Trophoblast cell (in vitro differentiated cells and primary cell): ENCODE measurements at regions not wholly inside any gene's neighbourhood (a gene's known extent, or its start where the extent isn't known, plus 50 kb on each side); places are given as distances from the start of the nearest gene placed in this dataset.
A peak's percentile ranks its signal among the peaks of the same experiment; 100 is the strongest.

Experiments
- DNase-seq, 2 donors: peaks; one replicate each; pipeline ENCODE4 v3.0.0-alpha.2; 2016
- H2AFZ ChIP-seq: 2 replicates; pipeline ENCODE4 v1.6.1; 2013; ENCODE audit warnings: low read length, moderate library complexity, mild to moderate bottlenecking; ENCODE audit not compliant: insufficient read depth, poor library complexity
- H2AK5ac ChIP-seq: 2 replicates; pipeline ENCODE4 v1.6.1; 2013; ENCODE audit warnings: mild to moderate bottlenecking, low read length
- H2BK120ac ChIP-seq: 2 replicates; pipeline ENCODE4 v1.6.1; 2013; ENCODE audit warnings: low read length, mild to moderate bottlenecking, moderate library complexity; ENCODE audit not compliant: insufficient read depth, poor library complexity
- H2BK12ac ChIP-seq: 2 replicates; pipeline ENCODE4 v1.6.1; 2013; ENCODE audit warnings: mild to moderate bottlenecking, low read length, moderate library complexity
- H2BK5ac ChIP-seq: 2 replicates; pipeline ENCODE4 v1.6.1; 2013; ENCODE audit warnings: low read length, low read depth, moderate library complexity, mild to moderate bottlenecking; ENCODE audit not compliant: poor library complexity
- H3K14ac ChIP-seq: 2 replicates; pipeline ENCODE4 v1.6.1; 2013; ENCODE audit warnings: mild to moderate bottlenecking, low read length
- H3K18ac ChIP-seq: 2 replicates; pipeline ENCODE4 v1.6.1; 2013; ENCODE audit warnings: mild to moderate bottlenecking, low read length
- H3K23ac ChIP-seq: 2 replicates; pipeline ENCODE4 v1.6.1; 2013; ENCODE audit warnings: low read length
- H3K27ac ChIP-seq: 2 replicates; pipeline ENCODE4 v1.5.1; 2013; ENCODE audit warnings: low read depth, mild to moderate bottlenecking, inconsistent platforms, low read length, moderate library complexity
- H3K27me3 ChIP-seq: 2 replicates; pipeline ENCODE4 v1.6.1; 2013; ENCODE audit warnings: inconsistent platforms, mild to moderate bottlenecking, low read length, moderate library complexity; ENCODE audit not compliant: insufficient read depth
- H3K36me3 ChIP-seq, 2 experiments: 1 replicate in 1 of 2; 2 replicates in 1 of 2; pipeline ENCODE4 v1.6.1; 2013; ENCODE audit warnings: low read length in 2 of 2, mild to moderate bottlenecking in 2 of 2, moderate library complexity in 1 of 2; ENCODE audit not compliant: insufficient read depth in 2 of 2, control insufficient read depth in 1 of 2
- H3K4ac ChIP-seq: 2 replicates; pipeline ENCODE4 v1.6.1; 2013; ENCODE audit warnings: low read depth, mild to moderate bottlenecking, low read length, moderate library complexity
- H3K4me1 ChIP-seq, 2 experiments: 1 replicate in 1 of 2; 2 replicates in 1 of 2; pipeline ENCODE4 v1.6.1; 2013; ENCODE audit warnings: low read length in 2 of 2, mild to moderate bottlenecking in 2 of 2, moderate library complexity in 1 of 2; ENCODE audit not compliant: insufficient read depth in 2 of 2, control insufficient read depth in 1 of 2
- H3K4me2 ChIP-seq: 2 replicates; pipeline ENCODE4 v1.6.1; 2013; ENCODE audit warnings: inconsistent platforms, mild to moderate bottlenecking, low read length, moderate library complexity
- H3K4me3 ChIP-seq: 2 replicates; pipeline ENCODE4 v1.5.1; 2013; ENCODE audit warnings: mild to moderate bottlenecking, low read depth, low read length, inconsistent platforms
- H3K79me1 ChIP-seq: one replicate; pipeline ENCODE4 v1.6.1; 2013; ENCODE audit warnings: low read length
- H3K79me2 ChIP-seq: 2 replicates; pipeline ENCODE4 v1.6.1; 2013; ENCODE audit warnings: low read length, mild to moderate bottlenecking; ENCODE audit not compliant: control insufficient read depth, insufficient read depth, poor library complexity
- H3K9ac ChIP-seq: 2 replicates; pipeline ENCODE4 v1.6.1; 2013; ENCODE audit warnings: mild to moderate bottlenecking, low read length
- H3K9me3 ChIP-seq: 2 replicates; pipeline ENCODE4 v1.6.1; 2013; ENCODE audit warnings: low read depth, mild to moderate bottlenecking, control low read depth, inconsistent platforms, low read length; ENCODE audit not compliant: insufficient read depth
- H4K12ac ChIP-seq: 2 replicates; pipeline ENCODE4 v1.6.1; 2013; ENCODE audit warnings: low read depth, mild to moderate bottlenecking, low read length, moderate library complexity
- H4K8ac ChIP-seq: 2 replicates; pipeline ENCODE4 v1.6.1; 2013; ENCODE audit warnings: low read depth, mild to moderate bottlenecking, low read length, moderate library complexity
- H4K91ac ChIP-seq: one replicate; pipeline ENCODE4 v1.6.1; 2013; ENCODE audit warnings: low read depth, mild to moderate bottlenecking, low read length, moderate library complexity
- WGBS: extraction: QIAGEN DNeasy Blood & Tissue Kit; methylation state at CpG from one replicate; pipeline ENCODE4 v1.1.7; 2013; ENCODE audit warnings: missing lambda C conversion rate; ENCODE audit not compliant: insufficient read length, insufficient coverage; ENCODE audit errors: extremely low coverage; 5-methylcytosine and 5-hydroxymethylcytosine counted together

GRCh38 chr10:36688717-36689116 is 436.7 kb upstream of the ANKRD30A start:
- Histone ChIP-seq H2BK5ac (no peak overlapping the region), H3K4me1 (no peaks in the 10 kb centered on the region), H2AK5ac (no peak overlapping the region), H3K9ac (no peak overlapping the region), H4K12ac (no peak overlapping the region), H3K4me2 (no peak overlapping the region), H3K27ac (no peak overlapping the region), H2BK120ac (no peak overlapping the region), H4K91ac (no peak overlapping the region), H3K18ac (no peak overlapping the region), H3K4me3 (no peak overlapping the region), H3K4ac (no peak overlapping the region), H2AFZ (no peak overlapping the region), H3K14ac (no peak overlapping the region), H3K79me2 (no peaks in the 10 kb centered on the region), H3K9me3 (no peaks in the 10 kb centered on the region), H4K8ac (no peak overlapping the region), H3K23ac (no peak overlapping the region), H2BK12ac (no peak overlapping the region), H3K36me3 (no peaks in the 10 kb centered on the region), H3K79me1 (no peaks in the 10 kb centered on the region), H3K27me3 (no peaks in the 10 kb centered on the region)
- DNase-seq, result no peak
- no CpG with 5 or more reads among the region's 1 CpG for WGBS

GRCh38 chr10:36683421-36683820 is 442.0 kb upstream of the ANKRD30A start:
- no peaks in the 10 kb centered on the region for H3K9me3 ChIP-seq
- no peak overlapping the region for H2BK120ac ChIP-seq
- no peaks in the 10 kb centered on the region for H3K36me3 ChIP-seq
- DNase-seq, result no peak
- H3K79me1 ChIP-seq, result no peaks in the 10 kb centered on the region
- no peak overlapping the region for H3K4me2 ChIP-seq
- no peak overlapping the region for H4K91ac ChIP-seq
- H3K14ac ChIP-seq, result no peak overlapping the region
- no peak overlapping the region for H3K4ac ChIP-seq
- H2BK12ac ChIP-seq, result no peak overlapping the region
- H3K18ac ChIP-seq, result no peak overlapping the region
- no peak overlapping the region for H3K23ac ChIP-seq
- H3K9ac ChIP-seq, result no peak overlapping the region
- H2AK5ac ChIP-seq, result no peak overlapping the region
- no peak overlapping the region for H2AFZ ChIP-seq
- H4K8ac ChIP-seq, result no peak overlapping the region
- no peaks in the 10 kb centered on the region for H3K79me2 ChIP-seq
- H3K4me3 ChIP-seq, result no peak overlapping the region
- no CpG with 5 or more reads among the region's 2 CpGs for WGBS
- H4K12ac ChIP-seq, result no peak overlapping the region
- H3K27me3 ChIP-seq, result no peaks in the 10 kb centered on the region
- no peaks in the 10 kb centered on the region for H3K4me1 ChIP-seq
- no peak overlapping the region for H2BK5ac ChIP-seq
- no peak overlapping the region for H3K27ac ChIP-seq

- no peak overlapping the region for H4K12ac ChIP-seq
- H3K4me1 ChIP-seq, result no peaks in the 10 kb centered on the region
- no peak for DNase-seq
- no peak overlapping the region for H3K23ac ChIP-seq
- no peak overlapping the region for H4K91ac ChIP-seq
- no peak overlapping the region for H4K8ac ChIP-seq
- no peak overlapping the region for H2BK12ac ChIP-seq
- H2BK5ac ChIP-seq, result no peak overlapping the region
- H3K4ac ChIP-seq, result no peak overlapping the region
- H2BK120ac ChIP-seq, result no peak overlapping the region
- H2AK5ac ChIP-seq, result no peak overlapping the region
- H3K27ac ChIP-seq, result no peak overlapping the region
- H3K4me2 ChIP-seq, result no peak overlapping the region
- no peaks in the 10 kb centered on the region for H3K36me3 ChIP-seq
- H3K18ac ChIP-seq, result no peak overlapping the region
- H3K79me2 ChIP-seq, result no peaks in the 10 kb centered on the region
- H3K14ac ChIP-seq, result no peak overlapping the region
- H3K27me3 ChIP-seq, result no peaks in the 10 kb centered on the region
- H3K9ac ChIP-seq, result no peak overlapping the region
- no peak overlapping the region for H3K4me3 ChIP-seq
- no peaks in the 10 kb centered on the region for H3K9me3 ChIP-seq
- no CpG with 5 or more reads among the region's 4 CpGs for WGBS
- no peaks in the 10 kb centered on the region for H3K79me1 ChIP-seq
- H2AFZ ChIP-seq, result no peak overlapping the region
Observed at GRCh38 chr10:36681751-36682632, 443.4 kb upstream of the ANKRD30A start.

- no peak overlapping the region for H4K8ac ChIP-seq
- H4K91ac ChIP-seq, result no peak overlapping the region
- H2AFZ ChIP-seq, result no peak overlapping the region
- no CpG with 5 or more reads among the region's 9 CpGs for WGBS
- no peak overlapping the region for H2BK12ac ChIP-seq
- no peaks in the 10 kb centered on the region for H3K27me3 ChIP-seq
- H3K9ac ChIP-seq, result no peak overlapping the region
- H2AK5ac ChIP-seq, result no peak overlapping the region
- no peak overlapping the region for H3K4ac ChIP-seq
- no peak overlapping the region for H2BK120ac ChIP-seq
- H3K4me1 ChIP-seq, result no peaks in the 10 kb centered on the region
- H3K18ac ChIP-seq, result no peak overlapping the region
- no peaks in the 10 kb centered on the region for H3K79me2 ChIP-seq
- no peak overlapping the region for H3K14ac ChIP-seq
- no peak overlapping the region for H3K23ac ChIP-seq
- H3K4me2 ChIP-seq, result no peak overlapping the region
- H3K27ac ChIP-seq, result no peak overlapping the region
- no peak overlapping the region for H3K4me3 ChIP-seq
- H4K12ac ChIP-seq, result peak overlapping the region; percentile 70
- H3K36me3 ChIP-seq, result no peaks in the 10 kb centered on the region
- no peaks in the 10 kb centered on the region for H3K79me1 ChIP-seq
- H3K9me3 ChIP-seq, result no peaks in the 10 kb centered on the region
- H2BK5ac ChIP-seq, result no peak overlapping the region
- DNase-seq, result no peak
Observed at GRCh38 chr10:36679554-36679953, 445.8 kb upstream of the ANKRD30A start.
